GM12864 (cell line): ENCODE measurements at regions not wholly inside any gene's neighbourhood (a gene's known extent, or its start where the extent isn't known, plus 50 kb on each side); places are given as distances from the start of the nearest gene placed in this dataset.

ENCODE experiments used
- DNase-seq: peaks from one replicate; pipeline ENCODE4 v3.0.0-alpha.2; 2011; ENCODE audit warnings: low read depth
- H3K4me3 ChIP-seq: 2 replicates; pipeline ENCODE4 v1.5.1; 2011; ENCODE audit warnings: mild to moderate bottlenecking, low read depth, low read length, control low read depth
- CTCF ChIP-seq: IDR thresholded peaks from 2 replicates; pipeline ENCODE4 v1.5.1; 2011; ENCODE audit warnings: low read depth, mild to moderate bottlenecking, moderate library complexity, low read length, control low read depth, inconsistent platforms; ENCODE audit errors: missing control alignments

GRCh38 chr18:78624646-78625279, 354.9 kb upstream of the SALL3 start:
- H3K4me3 ChIP-seq: no peak overlapping the region
- no peak for TF ChIP-seq CTCF
- no peak for DNase-seq

GRCh38 chr18:78625847-78626246, 353.8 kb upstream of the SALL3 start:
- TF ChIP-seq CTCF: no peak
- H3K4me3 ChIP-seq: no peak overlapping the region
- DNase-seq: no peak

- no peak for TF ChIP-seq CTCF
- H3K4me3 ChIP-seq: no peak overlapping the region
- no peak for DNase-seq
Measured at GRCh38 chr18:78627551-78628346, 351.9 kb upstream of the SALL3 start.

GRCh38 chr18:78629426-78629825, 350.2 kb upstream of the SALL3 start:
- DNase-seq: no peak
- TF ChIP-seq CTCF: no peak
- no peak overlapping the region for H3K4me3 ChIP-seq

GRCh38 chr18:78630356-78630755, 349.3 kb upstream of the SALL3 start:
- no peak for TF ChIP-seq CTCF
- no peak overlapping the region for H3K4me3 ChIP-seq
- DNase-seq: no peak

- DNase-seq: no peak
- no peak for TF ChIP-seq CTCF
- H3K4me3 ChIP-seq: no peak overlapping the region
Measured at GRCh38 chr18:78630981-78631510, 348.6 kb upstream of the SALL3 start.
